Stimulated activated CD8-positive, alpha-beta memory T cell treated with anti-CD3 and anti-CD28 coated beads, Interleukin-15, amount 100 ng/mL, for 48 hours (primary cell): ENCODE measurements at regions not wholly inside any gene's neighbourhood (a gene's known extent, or its start where the extent isn't known, plus 50 kb on each side); places are given as distances from the start of the nearest gene placed in this dataset.
A peak's percentile ranks its signal among the peaks of the same experiment; 100 is the strongest.

Experiments
- DNase-seq, 2 donors: peaks; one replicate each; pipeline ENCODE4 v3.0.0-alpha.2; 2020; ENCODE audit warnings: low read depth in 2 of 2

GRCh38 chr2:12415536-12415935, 301.2 kb upstream of the TRIB2 start:
- no peak for DNase-seq

- DNase-seq: peak in 1 of 2 donors; percentile 8
These were observed 300.1 kb upstream of the TRIB2 start for GRCh38 chr2:12416600-12416999.

GRCh38 chr2:12417786-12418185, 298.9 kb upstream of the TRIB2 start:
- DNase-seq: no peak

GRCh38 chr2:12419803-12420202, 296.9 kb upstream of the TRIB2 start:
- DNase-seq: no peak

- DNase-seq: no peak
These were observed 295.7 kb upstream of the TRIB2 start for GRCh38 chr2:12421046-12421445.

- no peak for DNase-seq
These were observed 292.5 kb upstream of the TRIB2 start for GRCh38 chr2:12424219-12424618.

GRCh38 chr2:12424809-12425208, 291.9 kb upstream of the TRIB2 start:
- no peak for DNase-seq

GRCh38 chr2:12428324-12428723, 288.4 kb upstream of the TRIB2 start:
- no peak for DNase-seq

GRCh38 chr2:12428786-12429185, 287.9 kb upstream of the TRIB2 start:
- no peak for DNase-seq

- no peak for DNase-seq
These were observed 286.8 kb upstream of the TRIB2 start for GRCh38 chr2:12429779-12430406.

GRCh38 chr2:12430407-12431133, 286.2 kb upstream of the TRIB2 start:
- peak in 1 of 2 donors; percentile 24 for DNase-seq

GRCh38 chr2:12432985-12433625, 283.6 kb upstream of the TRIB2 start:
- no peak for DNase-seq

GRCh38 chr2:12433626-12433990, 283.1 kb upstream of the TRIB2 start:
- no peak for DNase-seq

GRCh38 chr2:12434630-12435098, 282.1 kb upstream of the TRIB2 start:
- no peak for DNase-seq

GRCh38 chr2:12435430-12436222, 281.1 kb upstream of the TRIB2 start:
- no peak for DNase-seq

GRCh38 chr2:12436483-12436882, 280.3 kb upstream of the TRIB2 start:
- no peak for DNase-seq

GRCh38 chr2:12436935-12437561, 279.7 kb upstream of the TRIB2 start:
- no peak for DNase-seq

- no peak for DNase-seq
These were observed 276.0 kb upstream of the TRIB2 start for GRCh38 chr2:12440731-12441130.

GRCh38 chr2:12441750-12442475, 274.8 kb upstream of the TRIB2 start:
- no peak for DNase-seq

- no peak for DNase-seq
These were observed 274.3 kb upstream of the TRIB2 start for GRCh38 chr2:12442476-12442847.

GRCh38 chr2:12448846-12449505, 267.8 kb upstream of the TRIB2 start:
- no peak for DNase-seq
